B cell (primary cell): ENCODE measurements at regions not wholly inside any gene's neighbourhood (a gene's known extent, or its start where the extent isn't known, plus 50 kb on each side); places are given as distances from the start of the nearest gene placed in this dataset.

ENCODE experiments used
- CTCF ChIP-seq: fragments of 200-600 bp; IDR thresholded peaks from one replicate; pipeline ENCODE4 v1.8.0; 2022; ENCODE audit warnings: antibody characterized with exemption, mild to moderate bottlenecking
- EZH2 ChIP-seq: IDR thresholded peaks from 2 replicates; pipeline ENCODE4 v1.6.1; 2012; ENCODE audit warnings: borderline replicate concordance, low read depth, mild to moderate bottlenecking, moderate library complexity, low read length; ENCODE audit not compliant: insufficient read depth, poor library complexity, severe bottlenecking

GRCh38 chrX:79079477-79079876 is 65.0 kb upstream of the GPR174 start:
- TF ChIP-seq CTCF (no peak), EZH2 (no peak)
